H1 (cell line): ENCODE measurements at regions not wholly inside any gene's neighbourhood (a gene's known extent, or its start where the extent isn't known, plus 50 kb on each side); places are given as distances from the start of the nearest gene placed in this dataset.

Experiments
- CTCF ChIA-PET: fragments of 300-600 bp; sonication (Branson Sonifier 250); formaldehyde crosslinking; loops from one replicate; lab custom pipeline; 2021; ENCODE audit not compliant: partially characterized antibody; lab: Charles Lee
- POLR2A ChIA-PET: fragments of 300-600 bp; sonication (Branson Sonifier 250); formaldehyde crosslinking; loops from one replicate; lab custom pipeline; 2021; ENCODE audit warnings: inconsistent platforms; ENCODE audit not compliant: partially characterized antibody; lab: Charles Lee
- DNase-seq, 2 experiments: peaks; one replicate each; pipeline versions ENCODE4 v3.0.0 to v3.0.0-alpha.2; 2010 to 2022; ENCODE audit warnings: low spot score in 2 of 2, low read depth in 1 of 2, mixed read lengths in 1 of 2
- FAIRE-seq: peaks from 2 replicates; lab custom pipeline; 2011; peaks lifted over from hg19 to GRCh38; lab: Jason Lieb, UNC
- H2AFZ ChIP-seq: 2 replicates; pipeline ENCODE4 v1.8.1; 2012; ENCODE audit warnings: low read length, inconsistent platforms
- H2AK5ac ChIP-seq: 2 replicates; pipeline ENCODE4 v1.6.1; 2013; ENCODE audit warnings: low read depth, low read length
- H2BK120ac ChIP-seq: replicated peaks from 2 replicates; pipeline ENCODE3; 2013; ENCODE audit warnings: low read depth, low read length, inconsistent platforms
- H2BK12ac ChIP-seq: 2 replicates; pipeline ENCODE4 v1.6.1; 2013; ENCODE audit warnings: low read depth, low read length
- H2BK15ac ChIP-seq: 2 replicates; pipeline ENCODE4 v1.6.1; 2013; ENCODE audit warnings: low read length
- H2BK20ac ChIP-seq: 2 replicates; pipeline ENCODE4 v1.6.1; 2013; ENCODE audit warnings: low read length
- H2BK5ac ChIP-seq: 2 replicates; pipeline ENCODE4 v1.6.1; 2013; ENCODE audit warnings: low read depth, low read length
- H3K14ac ChIP-seq: 2 replicates; pipeline ENCODE4 v1.6.1; 2013; ENCODE audit warnings: inconsistent platforms; ENCODE audit not compliant: insufficient read length
- H3K18ac ChIP-seq: 2 replicates; pipeline ENCODE4 v1.6.1; 2013; ENCODE audit warnings: low read length; ENCODE audit errors: extremely low read depth
- H3K23ac ChIP-seq: 2 replicates; pipeline ENCODE4 v1.6.1; 2013; ENCODE audit warnings: inconsistent platforms; ENCODE audit not compliant: insufficient read length
- H3K23me2 ChIP-seq: 2 replicates; pipeline ENCODE4 v1.6.1; 2013; ENCODE audit warnings: low read depth, low read length
- H3K27ac ChIP-seq: 2 replicates; pipeline ENCODE4 v1.6.1; 2011; ENCODE audit warnings: low read depth, low read length, inconsistent platforms
- H3K27me3 ChIP-seq, 4 experiments: replicated peaks in 1 of 4; 1 replicate in 1 of 4; 2 replicates in 3 of 4; pipeline versions ENCODE4 v1.6.1 to v1.8.1; 2011 to 2013; ENCODE audit warnings: low read length in 3 of 4, mild to moderate bottlenecking in 3 of 4, inconsistent platforms in 2 of 4, mixed read lengths in 2 of 4, moderate library complexity in 1 of 4; ENCODE audit not compliant: control insufficient read depth in 3 of 4, insufficient read depth in 3 of 4; ENCODE audit errors: extremely low read depth in 1 of 4
- H3K36me3 ChIP-seq, 4 experiments: 2 replicates each; pipeline versions ENCODE4 v1.6.1 to v1.8.1; 2011 to 2013; ENCODE audit warnings: mild to moderate bottlenecking in 4 of 4, low read length in 3 of 4, moderate library complexity in 2 of 4, control low read depth in 1 of 4, inconsistent platforms in 1 of 4; ENCODE audit not compliant: insufficient read depth in 4 of 4, control insufficient read depth in 2 of 4
- H3K4ac ChIP-seq: replicated peaks from 2 replicates; pipeline ENCODE3; 2013; ENCODE audit warnings: low read length, low read depth, mixed read lengths, inconsistent platforms; ENCODE audit not compliant: insufficient read length
- H3K4me1 ChIP-seq, 4 experiments: replicated peaks in 1 of 4; 1 replicate in 1 of 4; 2 replicates in 3 of 4; pipeline versions ENCODE4 v1.6.1 to v1.8.1; 2011 to 2013; ENCODE audit warnings: low read length in 3 of 4, inconsistent platforms in 2 of 4, mixed read lengths in 1 of 4; ENCODE audit not compliant: insufficient read depth in 4 of 4, control insufficient read depth in 3 of 4
- H3K4me2 ChIP-seq, 2 experiments: 2 replicates each; pipeline versions ENCODE4 v1.6.1 to v1.8.1; 2011 to 2013; ENCODE audit warnings: low read depth in 2 of 2, low read length in 2 of 2, control low read depth in 1 of 2, inconsistent platforms in 1 of 2, mild to moderate bottlenecking in 1 of 2; ENCODE audit not compliant: insufficient read depth in 1 of 2
- H3K4me3 ChIP-seq, 4 experiments: fragments of 200-600, 300-600 bp in 1 of 4; sonication (generic), shearing (Covaris generic), sonication (Bioruptor Twin) in 1 of 4; 2 replicates each; pipeline versions ENCODE4 v1.5.1 to v1.8.1; 2011 to 2016; ENCODE audit warnings: low read length in 4 of 4, low read depth in 3 of 4, control low read depth in 2 of 4, inconsistent platforms in 2 of 4, mild to moderate bottlenecking in 2 of 4, mixed read lengths in 1 of 4, moderate library complexity in 1 of 4; ENCODE audit not compliant: insufficient read depth in 2 of 4; ENCODE audit errors: extremely low read depth in 1 of 4
- H3K56ac ChIP-seq: replicated peaks from 2 replicates; pipeline ENCODE3; 2013; ENCODE audit warnings: low read depth, mild to moderate bottlenecking, mixed read lengths, low read length, inconsistent platforms; ENCODE audit not compliant: insufficient read length
- H3K79me1 ChIP-seq: 2 replicates; pipeline ENCODE4 v1.6.1; 2013; ENCODE audit warnings: low read depth, low read length, control low read depth
- H3K79me2 ChIP-seq, 2 experiments: 2 replicates each; pipeline versions ENCODE4 v1.6.1 to v1.8.1; 2012 to 2013; ENCODE audit warnings: low read length in 2 of 2, mild to moderate bottlenecking in 2 of 2, inconsistent platforms in 1 of 2; ENCODE audit not compliant: insufficient read depth in 2 of 2, control insufficient read depth in 1 of 2
- H3K9ac ChIP-seq, 4 experiments: replicated peaks in 1 of 4; 1 replicate in 1 of 4; 2 replicates in 3 of 4; pipeline versions ENCODE4 v1.6.1 to v1.8.1; 2011 to 2013; ENCODE audit warnings: low read depth in 3 of 4, low read length in 3 of 4, control low read depth in 2 of 4, mild to moderate bottlenecking in 2 of 4, moderate library complexity in 2 of 4, inconsistent platforms in 1 of 4; ENCODE audit errors: extremely low read depth in 1 of 4
- H3K9me3 ChIP-seq, 2 experiments: 2 replicates each; pipeline versions ENCODE4 v1.6.1 to v1.8.1; 2012 to 2013; ENCODE audit warnings: mild to moderate bottlenecking in 2 of 2, moderate library complexity in 2 of 2, control low read depth in 1 of 2, inconsistent platforms in 1 of 2, low read depth in 1 of 2, low read length in 1 of 2, mixed read lengths in 1 of 2; ENCODE audit not compliant: insufficient read depth in 2 of 2
- H4K20me1 ChIP-seq, 2 experiments: replicated peaks in 1 of 2; 2 replicates each; pipeline versions ENCODE3 to v1.8.1; 2011 to 2013; ENCODE audit warnings: inconsistent platforms in 2 of 2, low read length in 2 of 2, mild to moderate bottlenecking in 1 of 2; ENCODE audit not compliant: insufficient read depth in 2 of 2, control insufficient read depth in 1 of 2
- H4K5ac ChIP-seq: 2 replicates; pipeline ENCODE4 v1.6.1; 2013; ENCODE audit warnings: low read length, low read depth, mixed read lengths, inconsistent platforms; ENCODE audit not compliant: insufficient read length
- H4K8ac ChIP-seq: 2 replicates; pipeline ENCODE4 v1.8.0; 2013; ENCODE audit warnings: mild to moderate bottlenecking, moderate library complexity, low read length, inconsistent platforms; ENCODE audit not compliant: insufficient read depth; ENCODE audit errors: extremely low read depth
- H4K91ac ChIP-seq: replicated peaks from 2 replicates; pipeline ENCODE3; 2013; ENCODE audit warnings: low read length, mixed read lengths, inconsistent platforms; ENCODE audit not compliant: insufficient read length
- BCL11A ChIP-seq, 2 experiments: IDR thresholded peaks; one replicate each; pipeline ENCODE4 v1.6.1; 2011; ENCODE audit warnings: low read depth in 2 of 2, low read length in 2 of 2, mild to moderate bottlenecking in 2 of 2
- CBX8 ChIP-seq: fragments of 300-800, 300-1000 bp; sonication (generic); IDR thresholded peaks from 2 replicates; pipeline ENCODE4 v1.7.1; 2016; ENCODE audit warnings: low read depth, low read length, borderline replicate concordance
- CEBPB ChIP-seq: IDR thresholded peaks from 2 replicates; pipeline ENCODE4 v1.6.1; 2012; ENCODE audit warnings: low read depth, low read length
- CREB1 ChIP-seq: IDR thresholded peaks from 2 replicates; pipeline ENCODE4 v1.6.1; 2012; ENCODE audit warnings: inconsistent platforms
- EGR1 ChIP-seq: IDR thresholded peaks from 2 replicates; pipeline ENCODE4 v1.6.1; 2011; ENCODE audit warnings: low read depth, low read length, borderline replicate concordance
- HDAC2 ChIP-seq, 2 experiments: fragments of 300-600 bp in 1 of 2; sonication (generic) in 1 of 2; IDR thresholded peaks; 2 replicates each; pipeline ENCODE4 v1.6.1; 2011 to 2012; ENCODE audit warnings: low read depth in 2 of 2, low read length in 2 of 2, mild to moderate bottlenecking in 2 of 2, moderate library complexity in 2 of 2, borderline replicate concordance in 1 of 2, inconsistent platforms in 1 of 2
- KDM4A ChIP-seq: IDR thresholded peaks from one replicate; pipeline ENCODE4 v1.7.1; 2012; ENCODE audit warnings: low read depth, mild to moderate bottlenecking, moderate library complexity, low read length, inconsistent platforms; ENCODE audit not compliant: severe bottlenecking
- NRF1 ChIP-seq: IDR thresholded peaks from 2 replicates; pipeline ENCODE4 v1.6.1; 2011; ENCODE audit warnings: mild to moderate bottlenecking, low read depth, low read length, improper control_type of control experiment
- SP1 ChIP-seq: IDR thresholded peaks from 2 replicates; pipeline ENCODE4 v1.6.1; 2011; ENCODE audit warnings: low read depth, low read length
- TF ChIP-seq, protein P1 (sequence below): IDR thresholded peaks from 2 replicates; pipeline ENCODE4 v1.6.1; 2012; ENCODE audit warnings: inconsistent platforms
- TF ChIP-seq, protein P2 (sequence below): IDR thresholded peaks from 2 replicates; pipeline ENCODE4 v1.6.1; 2011; ENCODE audit warnings: low read depth, mild to moderate bottlenecking, low read length; ENCODE audit not compliant: insufficient read depth

DNA sequence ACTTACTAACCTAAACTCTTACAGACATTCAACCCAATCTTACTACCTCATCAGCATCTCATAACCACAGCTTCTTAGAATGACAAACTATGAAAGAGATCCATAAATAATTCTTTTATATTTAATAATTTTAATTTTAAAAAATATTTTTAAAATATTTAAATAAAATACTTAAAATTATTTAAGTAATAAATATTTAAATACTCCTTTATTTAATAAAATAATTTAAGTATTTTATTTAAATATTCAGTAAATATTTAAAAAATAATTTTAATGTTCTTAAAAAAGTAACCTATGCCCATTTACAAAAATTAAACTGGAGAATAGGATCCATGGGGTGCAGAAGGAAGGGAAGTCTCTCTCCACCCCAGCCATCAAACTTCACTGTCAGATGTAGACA, 627.3 kb upstream of the MGMT start:
- Histone ChIP-seq H4K91ac (no peak overlapping the region), H3K79me2 (no peaks in the 10 kb centered on the region), H3K79me1 (no peaks in the 10 kb centered on the region), H3K4ac (no peak overlapping the region), H2BK20ac (no peak overlapping the region), H3K27me3 (no peaks in the 10 kb centered on the region), H3K56ac (no peak overlapping the region), H2BK12ac (no peak overlapping the region), H3K23ac (no peak overlapping the region), H3K9me3 (no peaks in the 10 kb centered on the region), H3K9ac (no peak overlapping the region), H2BK15ac (no peak overlapping the region), H3K36me3 (no peaks in the 10 kb centered on the region), H2AFZ (no peak overlapping the region), H4K20me1 (no peaks in the 10 kb centered on the region), H2AK5ac (no peak overlapping the region), H3K23me2 (no peaks in the 10 kb centered on the region), H3K4me2 (no peak overlapping the region), H2BK120ac (no peak overlapping the region), H4K8ac (no peak overlapping the region), H3K27ac (no peak overlapping the region), H3K4me3 (no peak overlapping the region), H2BK5ac (no peak overlapping the region), H4K5ac (no peak overlapping the region), H3K18ac (no peak overlapping the region), H3K4me1 (no peaks in the 10 kb centered on the region), H3K14ac (no peak overlapping the region)
- CTCF ChIA-PET = no interaction called here
- POLR2A ChIA-PET = no interaction called here
- no peak for FAIRE-seq
- TF ChIP-seq HDAC2 (IDR thresholded peaks at IDR 0.05; ENCODE audit: borderline replicate concordance in 1 of 2, low read depth in 2 of 2, low read length in 2 of 2) (no peak), BCL11A (IDR thresholded peaks at IDR 0.05; ENCODE audit: low read depth in 2 of 2, low read length in 2 of 2) (no peak), NRF1 (no peak), SP1 (no peak), CEBPB (no peak), CBX8 (no peak), KDM4A (no peak), CREB1 (no peak), EGR1 (no peak)
- TF ChIP-seq, protein P1, sequence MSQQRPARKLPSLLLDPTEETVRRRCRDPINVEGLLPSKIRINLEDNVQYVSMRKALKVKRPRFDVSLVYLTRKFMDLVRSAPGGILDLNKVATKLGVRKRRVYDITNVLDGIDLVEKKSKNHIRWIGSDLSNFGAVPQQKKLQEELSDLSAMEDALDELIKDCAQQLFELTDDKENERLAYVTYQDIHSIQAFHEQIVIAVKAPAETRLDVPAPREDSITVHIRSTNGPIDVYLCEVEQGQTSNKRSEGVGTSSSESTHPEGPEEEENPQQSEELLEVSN = no peak
- TF ChIP-seq, protein P2, sequence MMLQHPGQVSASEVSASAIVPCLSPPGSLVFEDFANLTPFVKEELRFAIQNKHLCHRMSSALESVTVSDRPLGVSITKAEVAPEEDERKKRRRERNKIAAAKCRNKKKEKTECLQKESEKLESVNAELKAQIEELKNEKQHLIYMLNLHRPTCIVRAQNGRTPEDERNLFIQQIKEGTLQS = no peak
- no peak for DNase-seq
